Endothelial cell of umbilical vein (primary cell): ENCODE measurements at regions not wholly inside any gene's neighbourhood (a gene's known extent, or its start where the extent isn't known, plus 50 kb on each side); places are given as distances from the start of the nearest gene placed in this dataset.

ENCODE experiments used
- BruUV-seq: library from RNA; stranded (reverse); fragments of 400-500 nt; replicated peaks from 2 replicates; lab custom pipeline; 2021; lab: Mats Ljungman, UMichigan
- CTCF ChIA-PET: fragments of 300-600, 350-600 bp; sonication (Branson Sonifier 250); formaldehyde crosslinking; loops from one replicate; lab custom pipeline; 2021; ENCODE audit warnings: antibody characterized with exemption, inconsistent platforms; lab: Charles Lee
- POLR2A ChIA-PET: fragments of 300-600, 350-600 bp; sonication (Branson Sonifier 250); formaldehyde crosslinking; loops from one replicate; lab custom pipeline; 2021; ENCODE audit warnings: antibody characterized with exemption, inconsistent platforms; lab: Charles Lee
- DNase-seq: peaks from one replicate; pipeline ENCODE4 v3.0.0-alpha.2; 2011; ENCODE audit warnings: low read depth, low spot score
- FAIRE-seq: peaks from 2 replicates; lab custom pipeline; 2011; peaks lifted over from hg19 to GRCh38; lab: Jason Lieb, UNC
- H2AFZ ChIP-seq: 2 replicates; pipeline ENCODE4 v1.6.0; 2012; ENCODE audit warnings: low read depth, low read length, control low read depth, inconsistent platforms
- H3K27ac ChIP-seq: 2 replicates; pipeline ENCODE4 v1.5.1; 2011; ENCODE audit warnings: low read depth, mild to moderate bottlenecking, control low read depth, low read length, moderate library complexity; ENCODE audit not compliant: insufficient read depth
- H3K27me3 ChIP-seq, 2 experiments: 2 replicates each; pipeline versions ENCODE4 v1.6.0 to v1.6.1; 2011; ENCODE audit warnings: low read length in 2 of 2, mixed read lengths in 1 of 2; ENCODE audit not compliant: control insufficient read depth in 2 of 2, insufficient read depth in 2 of 2
- H3K36me3 ChIP-seq, 2 experiments: 2 replicates in 1 of 2; 3 replicates in 1 of 2; pipeline ENCODE4 v1.5.1; 2011; ENCODE audit warnings: low read length in 2 of 2, mild to moderate bottlenecking in 1 of 2, moderate library complexity in 1 of 2; ENCODE audit not compliant: control insufficient read depth in 2 of 2, insufficient read depth in 2 of 2; ENCODE audit errors: extremely low read depth in 1 of 2
- H3K4me1 ChIP-seq: 3 replicates; pipeline ENCODE4 v1.5.1; 2011; ENCODE audit warnings: mild to moderate bottlenecking, low read length; ENCODE audit not compliant: control insufficient read depth, insufficient read depth; ENCODE audit errors: extremely low read depth
- H3K4me2 ChIP-seq: 2 replicates; pipeline ENCODE4 v1.6.1; 2011; ENCODE audit warnings: low read length, control low read depth, mixed read lengths; ENCODE audit not compliant: insufficient read depth
- H3K4me3 ChIP-seq, 3 experiments: fragments of 200-600 bp in 1 of 3; sonication (generic), shearing (Covaris generic) in 1 of 3; replicated peaks in 1 of 3; 2 replicates each; pipeline ENCODE4 v1.5.1; 2011 to 2016; ENCODE audit warnings: control low read depth in 3 of 3, low read length in 3 of 3, mild to moderate bottlenecking in 2 of 3, inconsistent platforms in 1 of 3, low read depth in 1 of 3, moderate library complexity in 1 of 3; ENCODE audit not compliant: insufficient read depth in 1 of 3
- H3K79me2 ChIP-seq: 2 replicates; pipeline ENCODE4 v1.6.0; 2012; ENCODE audit warnings: low read length, inconsistent platforms; ENCODE audit not compliant: control insufficient read depth, insufficient read depth
- H3K9ac ChIP-seq: replicated peaks from 2 replicates; pipeline ENCODE3; 2011; ENCODE audit warnings: low read length, control low read depth; ENCODE audit not compliant: insufficient read depth; ENCODE audit errors: extremely low read depth
- H3K9me1 ChIP-seq: replicated peaks from 3 replicates; pipeline ENCODE4 v1.6.0; 2011; ENCODE audit warnings: mild to moderate bottlenecking, low read length; ENCODE audit not compliant: control insufficient read depth, insufficient read depth; ENCODE audit errors: extremely low read depth
- H3K9me3 ChIP-seq: replicated peaks from 2 replicates; pipeline ENCODE4 v1.5.1; 2012; ENCODE audit warnings: low read length, inconsistent platforms; ENCODE audit not compliant: control insufficient read depth, insufficient read depth
- H4K20me1 ChIP-seq: replicated peaks from 2 replicates; pipeline ENCODE3; 2011; ENCODE audit warnings: mild to moderate bottlenecking, low read length; ENCODE audit not compliant: control insufficient read depth, insufficient read depth; ENCODE audit errors: extremely low read depth
- EZH2 ChIP-seq: IDR thresholded peaks from 2 replicates; pipeline ENCODE4 v1.6.1; 2012; ENCODE audit warnings: borderline replicate concordance, low read depth, mild to moderate bottlenecking, moderate library complexity, low read length, inconsistent platforms; ENCODE audit not compliant: severe bottlenecking
- FOS ChIP-seq: IDR thresholded peaks from 2 replicates; pipeline ENCODE4 v1.6.1; 2011; ENCODE audit warnings: mild to moderate bottlenecking, low read length, moderate library complexity, borderline replicate concordance; ENCODE audit not compliant: insufficient read depth
- GATA2 ChIP-seq: IDR thresholded peaks from 2 replicates; pipeline ENCODE4 v1.7.0; 2011; ENCODE audit warnings: low read depth, mild to moderate bottlenecking, moderate library complexity, mixed read lengths, low read length; ENCODE audit not compliant: insufficient read length, insufficient read depth
- JUN ChIP-seq: IDR thresholded peaks from 2 replicates; pipeline ENCODE4 v1.6.1; 2011; ENCODE audit warnings: borderline replicate concordance, low read depth; ENCODE audit not compliant: insufficient read length, insufficient read depth
- MAX ChIP-seq: IDR thresholded peaks from 2 replicates; pipeline ENCODE4 v1.6.1; 2011; ENCODE audit not compliant: insufficient read depth, insufficient read length
- MYC ChIP-seq: IDR thresholded peaks from one replicate; pipeline ENCODE4 v1.6.1; 2011; ENCODE audit warnings: mild to moderate bottlenecking, low read depth, low read length
- POLR2A ChIP-seq: IDR thresholded peaks from 2 replicates; pipeline ENCODE4 v1.6.1; 2012; ENCODE audit warnings: low read depth, mild to moderate bottlenecking, control low read depth, low read length
- POLR2AphosphoS5 ChIP-seq: IDR thresholded peaks from 2 replicates; pipeline ENCODE4 v1.6.1; 2012; ENCODE audit warnings: low read depth, mild to moderate bottlenecking, control low read depth, low read length, moderate library complexity; ENCODE audit not compliant: insufficient read depth
- dilution Hi-C: fragments of 300-500 bp; cut with MboI; formaldehyde crosslinking; loops from one replicate; pipeline ENCODE4 v1.15.0; 2019; ENCODE audit warnings: low sequenced_read_pairs; ENCODE audit not compliant: extremely low pct_ligation_motif_present
- intact Hi-C: fragments of 100-400 bp; cut with micrococcal nuclease; formaldehyde crosslinking; loops from one replicate; pipeline ENCODE4 v1.10.0; 2022
- TF ChIP-seq, protein P1 (sequence below), 2 donors: IDR thresholded peaks; 1 replicate in 1 of 2; 2 replicates in 1 of 2; pipeline ENCODE4 v1.5.1; 2011; ENCODE audit warnings: low read length in 2 of 2, mild to moderate bottlenecking in 2 of 2, moderate library complexity in 2 of 2, control low read depth in 1 of 2, inconsistent platforms in 1 of 2, low read depth in 1 of 2; ENCODE audit not compliant: insufficient read depth in 1 of 2; ENCODE audit errors: extremely low read depth in 1 of 2

DNA sequence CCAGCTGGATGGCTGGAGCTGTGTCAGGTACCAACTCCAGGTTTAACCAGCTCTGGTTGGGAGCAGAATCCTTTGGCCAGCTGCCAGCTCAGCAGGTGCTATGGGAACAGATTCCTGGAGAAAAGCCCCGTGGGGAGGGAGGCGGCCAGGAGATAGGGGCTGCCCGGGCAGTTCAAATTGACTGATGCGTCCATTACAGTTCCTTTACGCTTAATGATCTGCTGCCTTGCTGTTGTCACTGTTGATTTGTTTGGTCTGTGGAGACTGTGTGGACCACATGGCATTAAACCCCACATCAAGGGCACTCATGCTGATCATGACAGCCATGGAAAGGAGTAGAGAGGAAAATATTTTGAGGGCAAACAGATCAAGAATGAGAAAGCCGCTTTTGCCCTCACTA lies 200.0 kb downstream of the TSN start:
- TF ChIP-seq MAX (no peak), POLR2AphosphoS5 (no peak), EZH2 (no peak), GATA2 (no peak), JUN (no peak), FOS (no peak), POLR2A (no peak), MYC (no peak)
- TF ChIP-seq, protein P1, sequence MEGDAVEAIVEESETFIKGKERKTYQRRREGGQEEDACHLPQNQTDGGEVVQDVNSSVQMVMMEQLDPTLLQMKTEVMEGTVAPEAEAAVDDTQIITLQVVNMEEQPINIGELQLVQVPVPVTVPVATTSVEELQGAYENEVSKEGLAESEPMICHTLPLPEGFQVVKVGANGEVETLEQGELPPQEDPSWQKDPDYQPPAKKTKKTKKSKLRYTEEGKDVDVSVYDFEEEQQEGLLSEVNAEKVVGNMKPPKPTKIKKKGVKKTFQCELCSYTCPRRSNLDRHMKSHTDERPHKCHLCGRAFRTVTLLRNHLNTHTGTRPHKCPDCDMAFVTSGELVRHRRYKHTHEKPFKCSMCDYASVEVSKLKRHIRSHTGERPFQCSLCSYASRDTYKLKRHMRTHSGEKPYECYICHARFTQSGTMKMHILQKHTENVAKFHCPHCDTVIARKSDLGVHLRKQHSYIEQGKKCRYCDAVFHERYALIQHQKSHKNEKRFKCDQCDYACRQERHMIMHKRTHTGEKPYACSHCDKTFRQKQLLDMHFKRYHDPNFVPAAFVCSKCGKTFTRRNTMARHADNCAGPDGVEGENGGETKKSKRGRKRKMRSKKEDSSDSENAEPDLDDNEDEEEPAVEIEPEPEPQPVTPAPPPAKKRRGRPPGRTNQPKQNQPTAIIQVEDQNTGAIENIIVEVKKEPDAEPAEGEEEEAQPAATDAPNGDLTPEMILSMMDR (IDR thresholded peaks at IDR 0.05; ENCODE audit: extremely low read depth in 1 of 2, insufficient read depth in 1 of 2, low read depth in 1 of 2, low read length in 2 of 2): no peak
- Histone ChIP-seq H3K79me2 (no peaks in the 10 kb centered on the region), H3K9me1 (no peaks in the 10 kb centered on the region), H3K36me3 (no peaks in the 10 kb centered on the region), H3K4me1 (no peaks in the 10 kb centered on the region), H3K4me2 (no peak overlapping the region), H2AFZ (no peak overlapping the region), H3K9ac (no peak overlapping the region), H3K9me3 (no peaks in the 10 kb centered on the region), H3K27ac (no peak overlapping the region), H4K20me1 (no peaks in the 10 kb centered on the region), H3K4me3 (no peak overlapping the region), H3K27me3 (no peaks in the 10 kb centered on the region)
- dilution Hi-C loops (no loop called here), intact Hi-C loops (no loop called here)
- ChIA-PET POLR2A (no interaction called here), CTCF (interaction anchor here (1.5 kb wide), 1 partner anchor 20 kb away, joined by 3 read pairs; no protein-coding TSS in a partner anchor)
- DNase-seq (no peak), FAIRE-seq (no peak)
- BruUV-seq: no TSS peak
